ENCODE measurements at regions not wholly inside any gene's neighbourhood (a gene's known extent, or its start where the extent isn't known, plus 50 kb on each side); places are given as distances from the start of the nearest gene placed in this dataset.
"Not testable (repeated sequence)": the region's sequence is repeated elsewhere in the genome, so short reads cannot be mapped to it uniquely, and the experiment has no call there.

DNA sequence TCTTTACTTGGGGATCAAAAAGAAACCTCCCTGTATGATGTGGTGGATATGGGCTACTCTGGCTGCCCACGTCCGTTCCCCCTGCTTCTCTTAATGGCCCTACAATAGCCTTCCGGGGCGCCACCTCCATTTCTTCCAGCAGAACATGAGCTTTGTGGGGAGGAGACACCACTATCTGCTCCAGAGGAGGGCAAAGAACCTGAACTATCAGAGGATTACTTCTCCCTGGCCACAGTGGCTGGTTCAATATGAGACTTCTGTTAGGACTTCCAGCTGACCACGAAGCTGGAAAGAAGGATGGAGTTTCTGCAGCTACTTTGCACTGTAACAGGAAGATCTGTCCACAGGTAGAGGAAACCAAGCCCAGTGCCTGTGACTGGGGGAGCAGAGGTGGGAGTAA, 72.8 kb downstream of the CLEC18A start:
- TF ChIP-seq, protein P1, sequence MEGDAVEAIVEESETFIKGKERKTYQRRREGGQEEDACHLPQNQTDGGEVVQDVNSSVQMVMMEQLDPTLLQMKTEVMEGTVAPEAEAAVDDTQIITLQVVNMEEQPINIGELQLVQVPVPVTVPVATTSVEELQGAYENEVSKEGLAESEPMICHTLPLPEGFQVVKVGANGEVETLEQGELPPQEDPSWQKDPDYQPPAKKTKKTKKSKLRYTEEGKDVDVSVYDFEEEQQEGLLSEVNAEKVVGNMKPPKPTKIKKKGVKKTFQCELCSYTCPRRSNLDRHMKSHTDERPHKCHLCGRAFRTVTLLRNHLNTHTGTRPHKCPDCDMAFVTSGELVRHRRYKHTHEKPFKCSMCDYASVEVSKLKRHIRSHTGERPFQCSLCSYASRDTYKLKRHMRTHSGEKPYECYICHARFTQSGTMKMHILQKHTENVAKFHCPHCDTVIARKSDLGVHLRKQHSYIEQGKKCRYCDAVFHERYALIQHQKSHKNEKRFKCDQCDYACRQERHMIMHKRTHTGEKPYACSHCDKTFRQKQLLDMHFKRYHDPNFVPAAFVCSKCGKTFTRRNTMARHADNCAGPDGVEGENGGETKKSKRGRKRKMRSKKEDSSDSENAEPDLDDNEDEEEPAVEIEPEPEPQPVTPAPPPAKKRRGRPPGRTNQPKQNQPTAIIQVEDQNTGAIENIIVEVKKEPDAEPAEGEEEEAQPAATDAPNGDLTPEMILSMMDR (conservative IDR thresholded peaks at IDR 0.05 in 1 of 2, IDR thresholded peaks at IDR 0.05 in 1 of 2; ENCODE audit: low read depth in 1 of 2, low read length in 2 of 2), result not testable (repeated sequence)
- not testable (repeated sequence) for TF ChIP-seq EZH2 (IDR thresholded peaks at IDR 0.05; ENCODE audit: low read length, missing control alignments)
